Anterior cingulate cortex (tissue), 58 donors: ENCODE measurements at regions not wholly inside any gene's neighbourhood (a gene's known extent, or its start where the extent isn't known, plus 50 kb on each side); places are given as distances from the start of the nearest gene placed in this dataset.

Source experiments
- DNase-seq, 58 donors: peaks; one replicate each; lab custom pipeline; 2025; lab: John Stamatoyannopoulos, UW

DNA sequence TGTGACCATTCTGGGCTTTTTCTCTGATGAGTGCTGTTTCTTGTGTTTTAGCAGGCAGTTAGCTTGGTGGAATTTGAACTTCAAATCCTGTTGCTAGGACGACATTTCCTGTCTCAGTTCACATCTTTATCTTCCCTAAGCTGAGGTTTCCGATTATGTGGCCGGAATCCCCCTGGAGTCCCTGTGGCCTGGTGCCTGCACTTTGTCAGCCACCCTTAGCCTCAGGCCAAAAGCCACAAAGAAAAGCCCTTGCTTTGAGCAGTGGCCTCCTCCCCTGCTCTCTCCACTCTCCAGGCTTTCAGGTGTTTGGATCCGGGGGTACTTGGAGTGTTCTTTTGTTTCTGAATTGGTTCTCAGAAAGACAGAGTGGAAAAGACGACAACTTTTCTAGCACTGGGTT is 59.9 kb upstream of the PMEPA1 start:
- no peak for DNase-seq

- no peak for DNase-seq
Measured at GRCh38 chr20:57768519-57768918, 58.7 kb upstream of the PMEPA1 start.

GRCh38 chr20:57767441-57767840 is 57.6 kb upstream of the PMEPA1 start:
- no peak for DNase-seq

- no peak for DNase-seq
Measured at GRCh38 chr20:57763235-57763595, 53.4 kb upstream of the PMEPA1 start.

GRCh38 chr20:57762531-57763234 is 52.9 kb upstream of the PMEPA1 start:
- no peak for DNase-seq

- no peak for DNase-seq
Measured at GRCh38 chr20:57761413-57761734, 51.6 kb upstream of the PMEPA1 start.

- no peak for DNase-seq
Measured at GRCh38 chr20:57760698-57761412, 51.0 kb upstream of the PMEPA1 start.

DNA sequence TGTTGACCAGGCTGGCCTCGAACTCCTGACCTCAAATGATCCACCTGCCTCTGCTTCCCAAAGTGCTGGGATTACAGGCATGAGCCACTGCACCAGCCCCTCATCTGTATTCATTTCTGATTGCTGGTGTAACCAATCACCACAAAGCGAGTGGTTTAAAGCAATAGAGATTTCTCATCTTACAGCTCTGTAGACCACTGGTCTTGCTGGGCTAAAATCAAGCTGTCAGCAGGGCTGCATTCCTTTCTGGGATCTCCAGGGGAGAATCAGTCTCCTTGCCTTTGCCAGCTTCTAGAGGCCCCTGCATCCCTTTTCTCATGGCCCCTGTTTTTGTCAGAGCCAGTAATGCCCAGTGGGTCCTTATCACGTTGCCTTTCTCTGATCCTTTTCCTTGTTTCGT is 49.9 kb upstream of the PMEPA1 start:
- no peak for DNase-seq
